Thyroid gland (tissue), 4 donors: ENCODE measurements at regions not wholly inside any gene's neighbourhood (a gene's known extent, or its start where the extent isn't known, plus 50 kb on each side); places are given as distances from the start of the nearest gene placed in this dataset.

Source experiments
- CTCF ChIP-seq, 6 experiments: fragments of 200-600 bp in 3 of 6; fragments of 450-650 bp in 3 of 6; sonication (generic) in 3 of 6; IDR thresholded peaks; one replicate each; pipeline ENCODE4 v1.5.1; 2016 to 2019; ENCODE audit warnings: antibody characterized with exemption in 6 of 6, mild to moderate bottlenecking in 2 of 6, inconsistent platforms in 1 of 6, moderate library complexity in 1 of 6
- POLR2A ChIP-seq, 2 donors: fragments of 450-650 bp; IDR thresholded peaks; one replicate each; pipeline ENCODE4 v1.6.1; 2017; ENCODE audit warnings: antibody characterized with exemption in 2 of 2, mild to moderate bottlenecking in 2 of 2, moderate library complexity in 1 of 2

- no peak for TF ChIP-seq CTCF (IDR thresholded peaks at IDR 0.05)
- TF ChIP-seq POLR2A (IDR thresholded peaks at IDR 0.05) = no peak
Observed at GRCh38 chr5:82786748-82787147, 290.4 kb downstream of the TMEM167A start.
